SIG-M5 treated with dmso at 0.1 percent for 504 hours (cell line): ENCODE measurements at regions not wholly inside any gene's neighbourhood (a gene's known extent, or its start where the extent isn't known, plus 50 kb on each side); places are given as distances from the start of the nearest gene placed in this dataset.

Experiments used
- DNase-seq: peaks from one replicate; lab custom pipeline; 2025; ENCODE audit not compliant: unreplicated experiment; lab: John Stamatoyannopoulos, UW

DNA sequence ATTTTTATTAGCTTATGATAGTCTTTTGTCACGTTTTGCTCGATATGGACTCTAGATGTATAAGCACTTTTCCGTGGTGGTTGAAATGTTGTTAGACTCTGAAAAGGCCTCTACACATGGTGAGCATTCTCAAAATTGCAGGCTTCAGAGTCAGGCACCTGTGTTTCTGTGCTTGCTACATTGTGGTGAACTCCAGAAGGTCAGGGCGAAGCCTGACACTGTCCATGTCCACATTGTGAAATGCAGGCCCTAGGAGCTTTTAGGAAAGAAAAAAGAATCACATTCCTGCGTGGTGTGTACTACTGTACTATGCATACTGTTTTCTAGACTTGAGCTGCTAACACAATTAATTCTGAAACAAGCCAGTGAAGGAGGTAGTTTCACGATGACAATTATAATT lies 86.3 kb downstream of the HS3ST1 start:
- DNase-seq, result no peak

DNA sequence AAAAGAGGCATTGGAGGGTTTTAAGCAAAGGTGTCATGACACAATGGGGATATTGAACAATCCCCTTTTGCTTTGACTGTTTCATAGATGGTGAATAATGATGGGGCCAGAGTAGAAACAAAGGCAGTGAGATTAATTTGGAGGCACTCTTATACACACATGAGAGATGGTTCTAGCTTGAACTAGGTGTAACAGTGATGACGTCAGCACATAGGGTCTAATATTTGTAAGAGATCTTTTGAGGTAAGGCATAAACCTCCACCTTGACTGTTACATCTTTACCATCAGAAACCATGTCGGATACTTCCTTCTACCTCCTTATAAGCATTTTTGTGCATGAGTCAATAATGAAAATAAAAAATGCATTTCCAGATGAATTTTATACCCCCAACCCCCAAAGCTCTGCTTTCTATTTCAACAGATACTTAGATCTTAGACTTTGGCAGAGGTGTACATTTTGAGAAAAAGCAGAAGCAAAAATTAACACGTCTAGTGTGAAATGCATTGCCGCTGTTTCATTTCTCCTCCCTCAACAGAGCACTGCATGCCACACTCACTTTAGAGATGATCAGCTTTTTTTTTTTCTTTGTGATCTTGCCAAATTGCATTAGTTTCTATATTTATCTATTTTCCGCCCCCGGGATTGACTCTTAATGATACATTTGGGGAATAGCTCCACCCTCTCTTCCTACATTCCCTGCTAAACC lies 87.2 kb downstream of the HS3ST1 start:
- DNase-seq, result no peak

DNA sequence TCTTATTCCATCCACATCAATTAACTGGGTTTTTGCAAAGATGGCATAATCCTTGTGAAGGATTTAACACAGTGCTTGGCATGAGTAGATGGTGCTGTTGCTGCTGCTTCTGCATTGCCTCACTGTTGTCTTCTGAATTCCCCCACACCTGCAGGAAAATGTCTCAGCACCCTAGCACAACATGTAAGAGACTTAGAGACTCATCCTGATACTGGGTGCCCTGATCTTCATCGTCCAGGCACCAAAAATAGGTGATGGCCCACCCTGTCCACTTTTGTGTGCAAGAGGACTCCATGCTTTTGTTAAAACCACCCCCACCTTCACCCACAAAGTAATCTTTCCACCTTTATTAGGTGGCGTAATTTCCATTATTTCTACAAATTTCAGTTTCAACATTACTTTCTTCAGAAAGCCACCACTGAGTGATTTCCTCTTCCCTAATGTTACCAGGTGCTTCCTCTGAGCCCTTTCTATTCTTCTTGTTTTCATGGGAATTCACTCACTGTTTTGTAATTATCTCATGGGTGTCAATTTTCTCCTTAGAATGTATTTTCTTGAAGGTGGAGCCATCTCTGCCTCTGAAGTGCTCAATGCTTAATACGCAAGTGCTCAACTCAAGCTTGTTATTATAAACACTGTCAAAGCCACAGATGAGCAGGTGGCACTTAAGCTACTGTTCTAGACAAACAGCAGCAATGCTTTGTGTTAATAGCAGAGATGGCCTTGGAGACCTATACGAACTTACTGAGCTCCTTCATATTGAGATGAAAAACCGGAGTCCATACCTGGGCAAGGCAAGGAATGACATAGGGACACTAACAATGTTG lies 89.5 kb downstream of the HS3ST1 start:
- DNase-seq, result no peak

DNA sequence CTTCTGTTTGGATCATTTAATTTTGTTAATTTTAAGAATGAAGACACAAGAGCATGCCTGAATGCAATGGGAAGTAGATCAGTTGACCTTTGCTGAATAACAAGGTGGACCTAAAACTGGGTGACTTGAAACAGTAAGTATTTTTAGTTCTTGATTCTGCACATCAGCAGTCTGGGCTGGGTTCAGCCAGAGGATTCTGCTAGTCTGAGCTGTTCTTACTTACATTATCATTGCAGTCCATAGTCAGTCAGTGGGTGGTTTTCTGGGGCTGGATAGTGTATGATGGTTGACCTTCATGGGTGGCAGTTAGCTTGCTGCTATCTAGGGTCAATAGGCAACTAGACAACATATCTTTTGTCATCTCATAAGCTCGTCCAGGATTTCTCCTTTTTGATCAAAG lies 91.4 kb downstream of the HS3ST1 start:
- no peak for DNase-seq

DNA sequence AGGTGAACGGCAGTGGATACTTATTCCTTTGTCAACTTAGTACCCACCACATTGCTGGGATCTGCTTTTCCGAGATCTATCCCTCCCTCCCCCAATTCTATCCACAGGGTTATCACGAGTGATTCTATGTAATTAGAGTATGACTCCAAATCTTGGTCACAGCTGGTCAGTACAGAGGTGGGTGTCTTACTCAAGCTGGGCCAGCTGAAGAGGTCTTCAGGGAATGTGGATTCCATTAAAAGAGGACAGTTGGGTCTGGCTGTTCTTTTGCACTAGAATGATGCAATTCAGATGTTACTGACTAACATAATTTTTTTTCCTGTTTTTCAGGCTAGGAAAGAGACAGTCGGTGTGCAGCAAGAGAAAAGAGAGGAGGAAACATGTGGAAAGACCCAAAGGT lies 92.3 kb downstream of the HS3ST1 start:
- DNase-seq, result no peak

DNA sequence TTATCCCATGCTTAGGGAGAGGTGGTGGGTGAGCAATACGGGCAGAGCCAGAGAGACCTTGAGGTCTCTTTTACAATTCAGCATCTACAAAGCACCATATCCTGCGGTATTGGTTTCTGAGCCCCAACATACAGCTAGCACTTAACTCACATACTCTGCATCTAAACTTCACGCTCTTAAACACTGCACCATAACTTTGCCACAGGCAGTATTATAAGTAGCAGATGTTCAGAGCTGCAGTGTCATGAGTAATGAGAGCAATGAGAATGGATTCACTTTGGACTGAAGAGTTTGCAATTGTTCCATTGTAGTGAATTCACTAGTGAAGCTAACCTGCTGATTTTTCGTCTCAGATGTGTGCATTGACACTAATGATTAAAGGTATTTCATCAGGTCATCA lies 93.8 kb downstream of the HS3ST1 start:
- no peak for DNase-seq

DNA sequence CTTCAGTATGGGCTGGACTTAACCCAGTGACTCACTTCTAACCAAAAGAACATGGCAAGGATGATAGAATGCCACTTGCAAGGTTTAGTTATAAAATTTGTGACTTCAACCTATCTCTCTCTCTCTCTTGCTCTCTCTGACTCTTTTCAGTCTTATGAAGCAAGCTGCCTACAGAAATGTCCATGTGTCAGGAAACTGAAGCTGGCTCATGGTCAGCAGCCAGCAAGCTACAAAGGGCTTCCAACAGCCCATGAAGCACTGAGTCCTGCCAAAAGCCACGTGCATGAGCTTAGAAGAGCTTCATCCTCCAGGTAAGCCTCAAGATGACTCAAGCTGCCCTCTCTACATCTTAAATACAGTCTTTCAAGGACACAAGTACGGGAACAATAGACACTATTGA lies 100.3 kb downstream of the HS3ST1 start:
- no peak for DNase-seq

DNA sequence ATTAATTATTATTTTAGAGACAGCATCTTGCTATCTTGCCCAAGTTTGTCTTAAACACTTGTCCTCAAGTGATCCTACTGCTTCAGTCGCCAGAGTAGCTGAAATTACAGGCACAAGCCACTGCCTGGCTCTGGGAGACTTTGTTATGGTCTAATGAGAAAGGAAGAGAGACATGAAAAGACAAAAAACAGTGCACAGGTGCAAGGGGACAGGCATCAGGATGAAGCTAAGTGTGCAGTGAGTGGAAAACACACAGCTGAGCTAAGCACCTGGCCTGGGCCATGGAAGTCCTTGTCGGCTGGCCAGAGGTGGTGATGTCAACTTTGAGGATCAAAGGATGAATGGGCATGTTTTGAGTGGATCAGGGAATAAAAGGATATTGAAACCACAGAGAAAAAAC lies 102.7 kb downstream of the HS3ST1 start:
- no peak for DNase-seq

DNA sequence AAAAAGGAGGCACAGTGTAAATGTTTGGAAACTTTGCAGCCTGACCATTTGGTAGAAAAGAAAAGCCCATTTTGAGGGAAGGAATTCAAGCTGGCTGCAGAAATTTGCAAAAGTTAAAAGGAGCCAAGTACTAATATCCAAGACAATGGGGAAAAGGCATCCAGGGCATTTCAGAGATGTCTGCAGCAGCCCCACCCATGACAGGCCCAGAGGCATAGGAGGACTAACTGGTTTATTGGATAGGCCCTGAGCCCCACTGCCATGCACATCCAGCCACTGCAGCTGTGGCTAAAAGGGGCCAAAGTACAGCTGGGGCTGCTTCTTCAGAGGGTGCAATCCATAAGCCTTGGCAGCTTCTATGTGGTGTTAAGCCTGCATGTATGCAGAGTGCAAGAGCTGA lies 104.9 kb downstream of the HS3ST1 start:
- DNase-seq, result no peak

DNA sequence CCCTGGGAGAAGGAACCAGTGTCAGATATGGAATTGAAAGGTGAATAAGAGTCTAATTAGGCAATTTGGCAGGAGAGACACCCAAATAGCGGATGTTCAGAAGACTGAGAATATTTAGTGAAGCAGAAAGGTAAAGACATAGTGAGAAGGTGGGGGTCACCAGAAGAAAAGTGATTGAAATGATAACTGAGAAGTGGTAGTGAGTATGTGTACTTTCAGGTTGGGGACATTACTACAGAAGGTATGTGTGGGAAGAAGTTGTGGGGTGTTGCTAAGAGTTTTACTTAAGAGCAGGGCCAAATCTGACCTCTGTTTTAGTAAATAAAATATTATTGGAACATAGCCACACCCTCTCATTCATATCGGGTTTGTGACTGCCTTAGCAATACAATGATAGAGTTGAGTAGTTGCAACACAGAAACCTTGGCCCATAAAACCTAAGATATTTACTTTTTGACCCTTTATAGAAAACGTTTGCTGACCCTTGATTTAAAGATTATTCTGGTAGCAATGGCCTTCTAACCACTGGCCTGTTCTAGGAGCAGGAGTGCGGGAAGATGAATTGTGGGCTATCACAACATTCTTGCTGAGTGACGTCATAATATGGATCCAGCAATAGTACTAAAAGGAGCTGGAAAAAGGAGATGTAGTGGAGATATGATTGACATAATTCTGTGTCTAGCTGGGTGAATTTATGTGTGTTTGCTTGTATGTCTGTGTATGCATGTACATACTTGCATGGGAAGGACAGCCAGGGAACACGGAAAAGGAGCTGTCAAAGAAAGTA lies 115.3 kb downstream of the HS3ST1 start:
- DNase-seq, result no peak

DNA sequence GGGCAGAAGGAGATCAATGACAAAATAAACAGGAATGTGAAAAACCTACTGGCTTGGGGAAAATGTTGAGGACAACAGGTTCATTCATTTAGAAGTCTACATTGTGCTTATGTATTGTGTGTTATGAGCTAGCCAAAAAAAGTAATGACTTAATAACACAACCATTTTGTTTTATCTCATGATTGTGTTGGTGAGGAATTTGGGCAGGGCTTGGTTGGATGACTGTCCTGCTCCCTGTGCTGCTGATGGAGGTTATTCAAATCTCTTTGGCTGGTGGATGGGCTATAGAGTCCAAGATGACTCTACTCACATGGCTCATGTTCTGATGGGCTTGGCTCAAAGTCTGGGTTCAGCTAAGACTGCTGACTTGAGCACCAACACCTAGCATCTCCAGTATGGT lies 116.3 kb downstream of the HS3ST1 start:
- DNase-seq, result no peak

DNA sequence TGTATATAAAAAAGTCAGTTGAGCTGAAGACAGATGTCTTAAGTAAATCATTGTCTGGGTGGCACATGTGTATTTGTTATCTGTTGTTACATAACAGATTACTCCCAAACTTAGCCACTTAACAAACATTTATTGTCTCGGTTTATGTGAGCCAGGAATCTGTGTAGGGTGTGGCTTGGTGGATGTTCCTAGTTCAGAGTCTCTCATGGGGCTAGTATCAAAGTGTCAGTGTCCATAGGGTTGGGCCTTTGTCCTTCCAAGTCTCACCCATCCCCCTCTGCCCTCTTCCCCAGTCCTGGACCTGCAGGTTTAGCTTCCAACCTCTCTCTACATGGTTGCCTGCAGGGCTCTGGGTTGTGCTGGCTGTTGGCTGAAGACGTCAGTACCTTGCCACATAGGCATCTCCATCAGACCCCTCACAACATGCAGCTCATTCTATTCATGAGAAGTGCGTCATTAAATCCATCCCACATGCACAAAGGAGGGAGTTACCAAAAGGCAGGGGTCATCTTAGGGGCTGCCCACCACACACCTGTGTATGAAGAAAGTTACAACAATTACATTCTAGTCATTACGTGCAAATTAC lies 127.5 kb downstream of the HS3ST1 start:
- DNase-seq, result no peak

DNA sequence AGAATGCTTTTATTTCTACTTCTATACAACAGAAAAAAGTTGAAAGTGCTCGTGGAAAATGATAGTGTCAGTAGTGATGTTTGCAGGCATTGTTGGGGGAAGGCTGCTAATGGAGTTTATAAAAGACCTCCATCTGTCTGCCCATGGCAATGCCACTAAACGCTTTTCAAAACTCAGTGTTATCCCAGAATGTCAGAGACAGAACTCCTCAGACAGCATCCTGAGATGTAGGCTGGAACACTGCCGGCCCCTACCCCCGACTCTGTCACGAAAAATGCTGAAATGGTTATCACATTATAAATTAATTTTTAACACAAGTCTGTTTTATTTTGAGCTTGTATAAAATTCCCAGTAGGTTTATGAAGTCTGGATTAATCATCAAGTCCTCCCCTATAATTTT lies 128.9 kb downstream of the HS3ST1 start:
- no peak for DNase-seq

DNA sequence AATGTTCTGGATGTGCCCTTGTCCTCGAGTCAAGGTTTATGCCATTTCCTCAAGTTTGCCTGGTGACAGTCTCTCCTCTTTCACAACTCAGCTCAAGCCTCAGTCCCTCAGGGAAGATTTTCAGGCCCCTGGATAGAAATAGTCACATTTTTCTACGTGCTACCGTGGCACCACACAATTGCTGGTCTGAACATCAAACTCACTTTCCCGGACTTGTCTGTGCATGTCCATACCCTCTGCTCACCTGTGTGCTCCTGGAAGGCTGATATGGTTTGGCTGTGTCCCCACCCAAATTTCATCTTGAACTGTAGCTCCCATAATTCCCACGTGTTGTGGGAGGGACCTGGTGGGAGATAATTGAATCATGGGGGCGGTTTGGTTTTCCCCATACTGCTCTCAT lies 129.7 kb downstream of the HS3ST1 start:
- no peak for DNase-seq

DNA sequence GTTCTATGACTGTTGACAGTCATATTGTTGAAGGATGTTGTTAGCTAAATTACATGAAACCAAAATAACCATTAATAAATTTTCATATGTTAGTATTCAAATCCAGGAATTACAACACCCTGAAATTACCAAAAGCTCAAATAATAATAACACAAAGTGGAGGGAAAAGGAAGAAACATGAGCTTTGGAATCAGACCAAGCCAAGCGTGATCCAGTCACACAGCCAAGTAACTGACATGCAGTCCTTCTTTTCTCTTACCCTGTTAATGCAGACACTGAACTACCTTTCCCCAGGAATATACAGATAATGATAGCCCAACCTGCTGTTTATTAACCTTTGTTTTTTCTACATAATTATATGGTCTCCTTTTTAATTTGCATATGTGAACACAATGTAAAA lies 130.2 kb downstream of the HS3ST1 start:
- no peak for DNase-seq

DNA sequence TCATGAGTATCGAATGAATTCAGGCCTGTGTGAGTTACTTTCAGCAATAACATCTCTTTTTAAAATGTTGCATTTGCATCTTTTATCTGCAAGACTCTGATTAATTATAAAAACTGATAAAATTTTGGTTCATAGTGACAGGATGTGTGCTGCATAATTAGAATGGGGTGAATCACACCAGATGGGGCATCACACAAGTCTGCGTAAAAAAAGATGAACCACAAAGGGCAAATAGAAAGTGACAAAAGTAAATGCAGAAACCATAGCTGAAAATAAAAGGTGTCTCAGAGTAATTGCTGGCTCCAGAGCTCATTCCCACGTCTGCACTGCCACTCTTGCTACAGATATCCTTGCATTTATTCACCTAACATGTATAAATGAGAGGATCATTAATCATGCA lies 131.1 kb downstream of the HS3ST1 start:
- DNase-seq, result no peak

DNA sequence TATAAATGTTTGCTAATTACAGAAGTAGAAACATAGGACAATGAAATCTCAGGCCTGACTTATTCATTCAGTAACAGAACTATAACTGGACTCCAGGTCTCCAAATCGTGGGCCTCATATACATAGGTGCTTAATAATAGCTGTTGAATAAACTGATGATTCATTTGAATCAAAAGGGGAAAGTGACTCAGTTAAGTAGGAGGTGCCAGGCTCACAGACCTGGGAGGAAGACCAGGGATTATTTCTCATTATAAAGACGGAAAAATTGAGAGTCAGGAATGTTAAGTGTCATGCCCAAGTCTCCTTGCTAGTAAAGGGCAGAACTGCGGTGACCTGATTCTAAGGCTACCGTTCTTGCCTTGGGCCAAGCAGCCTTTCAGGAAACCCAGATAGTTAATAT lies 131.5 kb downstream of the HS3ST1 start:
- no peak for DNase-seq

DNA sequence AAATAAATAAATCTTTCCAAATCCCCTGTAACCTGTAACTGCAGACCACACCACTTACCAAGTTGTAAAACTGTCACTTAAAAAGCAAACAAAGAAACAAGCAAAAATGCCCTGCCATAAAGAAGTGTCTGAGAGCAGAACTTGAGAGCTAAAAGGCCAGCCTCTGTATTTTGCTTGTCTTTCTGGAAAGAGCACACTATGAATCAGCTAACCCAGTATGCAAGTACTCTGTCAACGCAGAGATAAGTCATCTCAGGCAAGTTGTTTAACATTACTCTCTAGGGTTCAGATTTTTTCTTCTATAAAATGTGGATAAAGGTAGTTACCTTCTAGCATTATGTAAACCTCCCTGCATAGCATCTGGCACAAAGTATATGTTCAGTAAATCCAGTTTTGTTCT lies 134.8 kb downstream of the HS3ST1 start:
- no peak for DNase-seq

DNA sequence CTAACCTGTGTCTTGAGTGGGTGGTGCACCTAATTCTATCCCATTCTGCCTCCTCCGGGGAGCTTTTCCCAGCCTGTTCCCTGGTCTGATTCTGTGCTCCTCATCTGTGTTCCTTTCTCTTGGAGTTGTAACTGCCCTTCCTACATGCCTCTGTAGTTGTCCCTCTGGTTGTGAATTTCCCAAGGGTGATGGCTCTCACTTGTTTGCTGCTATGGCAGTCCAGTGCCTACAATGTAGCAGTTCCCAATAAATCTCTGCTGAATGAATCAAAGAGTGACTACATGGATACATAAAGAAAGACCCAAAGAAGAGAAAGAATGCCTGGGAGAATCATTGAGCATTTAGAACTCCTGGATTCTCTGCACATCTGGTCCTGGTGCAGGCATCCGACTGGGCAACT lies 141.6 kb downstream of the HS3ST1 start:
- DNase-seq, result no peak

DNA sequence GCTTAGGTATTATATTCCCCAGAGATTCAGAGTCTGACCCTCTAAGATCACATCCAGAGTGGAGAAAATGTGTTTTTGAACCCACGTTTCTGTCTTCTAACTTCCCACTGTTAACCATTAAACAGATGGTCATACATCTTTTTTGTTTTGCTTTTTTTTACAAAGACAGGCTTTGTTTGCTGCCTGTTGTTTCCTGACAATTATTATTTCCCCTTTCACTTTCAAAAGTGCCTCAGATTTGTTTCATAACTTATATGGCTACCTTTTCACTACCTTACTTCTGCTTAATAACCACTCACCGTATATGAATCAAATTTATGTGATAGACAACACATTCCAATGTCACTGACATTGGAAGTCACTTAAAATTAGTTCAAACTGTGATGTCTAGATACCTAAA lies 142.2 kb downstream of the HS3ST1 start:
- DNase-seq, result no peak

DNA sequence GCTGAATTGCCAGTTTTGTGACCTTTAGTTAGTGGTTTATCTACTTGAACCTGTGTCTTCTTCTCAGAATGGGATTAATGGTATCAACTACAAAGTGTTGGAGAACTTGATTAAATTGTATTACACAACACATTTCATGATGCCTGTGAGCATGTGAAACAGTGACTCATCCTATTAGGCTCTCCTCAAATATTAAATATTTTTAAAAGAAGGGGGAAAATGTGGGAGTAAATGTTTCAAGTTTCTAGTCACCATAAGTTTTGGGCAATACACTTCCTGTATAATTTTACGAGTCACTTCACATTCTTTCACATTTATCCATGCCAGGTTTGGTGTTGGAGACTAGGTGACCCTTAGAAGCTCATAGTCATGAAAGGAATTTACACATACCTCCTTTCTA lies 147.0 kb downstream of the HS3ST1 start:
- no peak for DNase-seq

DNA sequence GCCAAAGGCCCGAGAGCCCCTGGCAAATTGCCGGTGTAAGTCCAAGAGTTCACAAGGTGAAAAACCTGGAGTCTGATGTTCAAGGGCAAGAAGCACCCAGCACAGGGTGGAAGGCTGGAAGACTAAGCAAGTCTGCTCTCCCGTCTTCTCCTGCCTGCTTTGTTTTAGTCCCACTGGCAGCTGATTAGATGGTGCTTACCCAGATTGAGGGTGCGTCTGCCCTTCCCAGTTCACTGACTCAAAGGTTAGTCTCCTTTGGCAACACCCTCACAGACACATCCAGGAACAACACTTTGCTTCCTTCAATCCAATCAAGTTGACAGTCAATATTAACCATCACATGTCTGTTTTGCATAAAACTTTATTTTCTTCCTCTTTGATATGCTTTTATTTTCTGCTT lies 157.4 kb downstream of the HS3ST1 start:
- no peak for DNase-seq
